ENCODE measurements at regions not wholly inside any gene's neighbourhood (a gene's known extent, or its start where the extent isn't known, plus 50 kb on each side); places are given as distances from the start of the nearest gene placed in this dataset.
"Not testable (repeated sequence)": the region's sequence is repeated elsewhere in the genome, so short reads cannot be mapped to it uniquely, and the experiment has no call there.

DNA sequence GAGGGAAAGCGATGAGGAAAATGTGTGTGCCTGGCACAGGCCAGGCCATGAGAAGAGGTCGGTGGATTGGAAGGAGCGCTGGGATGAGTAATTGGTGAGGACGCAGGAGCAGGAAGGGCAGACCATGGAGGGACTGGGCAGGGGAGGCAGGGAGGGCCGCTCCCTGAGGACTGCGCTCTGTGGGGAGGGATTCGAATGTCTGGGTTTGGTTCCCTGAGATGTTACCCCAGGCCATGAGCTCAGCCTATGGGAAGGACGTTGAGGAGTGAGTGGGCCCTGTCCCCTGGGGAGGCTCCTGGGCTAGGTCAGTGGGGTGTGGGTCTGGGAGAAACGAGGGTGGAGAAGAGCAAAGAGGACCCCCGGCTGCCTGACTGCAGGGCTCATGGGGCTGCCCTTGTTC is 415.2 kb upstream of the NPAP1 start:
- H3K36me3 ChIP-seq; H3K27me3 ChIP-seq; H3K4me3 ChIP-seq; H3K4me1 ChIP-seq; DNase-seq (ENCODE audit: low spot score in 2 of 2); H3K9me3 ChIP-seq; H3K27ac ChIP-seq: not testable (repeated sequence)
- 87% methylated on average over 5 of the region's 10 CpGs for WGBS

DNA sequence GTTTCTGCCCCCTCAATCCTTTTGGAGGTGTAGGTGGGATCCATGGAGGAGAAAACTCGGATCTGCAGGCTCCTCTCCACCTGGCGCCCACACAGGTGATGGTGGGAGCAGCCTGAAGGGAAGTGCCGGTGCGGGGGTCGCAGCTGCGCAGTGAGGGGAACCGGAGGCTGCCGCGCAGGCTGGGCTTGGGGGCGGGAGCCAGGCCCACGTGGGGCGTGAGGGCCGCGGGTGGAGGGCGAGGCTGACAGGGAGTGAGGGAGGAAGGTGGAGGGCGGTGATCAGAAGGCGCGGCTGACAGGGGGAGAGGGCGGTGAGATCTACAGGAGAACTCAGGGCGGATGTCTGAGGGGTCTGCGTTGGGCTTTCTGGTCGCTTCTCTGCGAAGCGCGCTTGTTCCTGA is 414.7 kb upstream of the NPAP1 start:
- H3K27ac ChIP-seq; H3K4me3 ChIP-seq; H3K27me3 ChIP-seq; H3K36me3 ChIP-seq; H3K4me1 ChIP-seq; DNase-seq (ENCODE audit: low spot score in 2 of 2); H3K9me3 ChIP-seq: not testable (repeated sequence)
- 23% methylated on average over 7 of the region's 25 CpGs for WGBS

DNA sequence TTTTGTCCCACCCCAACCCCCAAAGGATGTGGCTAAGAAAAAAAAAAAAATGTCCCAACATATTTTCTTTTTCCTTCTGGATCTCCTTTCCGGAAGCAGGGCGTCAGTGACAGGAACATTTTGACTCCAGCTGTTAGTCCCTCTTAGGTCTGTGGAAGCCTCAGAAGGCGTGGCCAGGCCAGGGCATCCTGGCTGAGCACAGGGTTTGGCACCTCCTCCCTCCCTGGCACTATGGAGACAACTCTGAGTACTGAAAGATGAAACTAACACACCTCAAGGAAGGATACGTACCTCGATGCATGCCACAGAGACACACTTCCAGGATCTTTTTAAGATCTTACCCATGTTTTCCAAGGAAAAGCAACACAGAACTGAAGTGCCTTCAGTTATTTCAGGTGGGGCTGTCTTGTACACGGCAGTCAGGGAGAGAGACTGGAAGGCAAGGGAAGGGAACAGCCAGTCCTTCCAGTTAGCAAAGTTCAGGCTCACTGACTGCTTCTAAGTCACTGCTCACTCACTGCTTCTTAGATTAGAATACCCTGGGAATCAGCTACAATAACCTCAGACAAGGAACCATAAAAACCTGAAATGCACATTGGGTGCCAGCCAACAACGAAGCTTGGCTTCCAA is 406.9 kb upstream of the NPAP1 start:
- not testable (repeated sequence) for H3K4me1 ChIP-seq; H3K27ac ChIP-seq; H3K9me3 ChIP-seq; H3K27me3 ChIP-seq; H3K36me3 ChIP-seq; H3K4me3 ChIP-seq; DNase-seq (ENCODE audit: low spot score in 2 of 2)
- WGBS, result 7% methylated on average over 3 of the region's 7 CpGs

DNA sequence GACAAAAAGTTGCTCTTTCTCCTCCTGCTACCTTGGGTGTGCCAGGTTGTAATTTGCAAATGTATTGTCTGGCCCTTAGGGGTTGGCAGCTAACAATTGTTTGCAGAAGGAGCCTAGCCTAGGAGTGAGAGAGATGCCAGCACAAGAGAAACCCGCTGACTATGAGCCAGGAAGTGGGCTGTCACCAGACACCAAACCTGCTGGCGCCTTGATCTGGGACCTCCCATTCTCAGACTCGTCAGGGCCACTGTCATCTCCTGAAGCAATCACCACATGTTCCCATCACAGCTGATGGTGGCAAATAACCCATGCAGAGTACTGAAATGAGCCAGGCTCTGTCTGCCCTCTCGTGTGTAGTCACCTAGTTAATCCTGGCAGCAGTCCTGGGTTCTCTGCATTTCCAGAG is 406.4 kb upstream of the NPAP1 start:
- no peaks in the 10 kb centered on the region for H3K4me1 ChIP-seq
- no peak for TF ChIP-seq POLR2AphosphoS5 (IDR thresholded peaks at IDR 0.05)
- TF ChIP-seq EP300 (IDR thresholded peaks at IDR 0.05), result no peak
- TF ChIP-seq, protein P1, sequence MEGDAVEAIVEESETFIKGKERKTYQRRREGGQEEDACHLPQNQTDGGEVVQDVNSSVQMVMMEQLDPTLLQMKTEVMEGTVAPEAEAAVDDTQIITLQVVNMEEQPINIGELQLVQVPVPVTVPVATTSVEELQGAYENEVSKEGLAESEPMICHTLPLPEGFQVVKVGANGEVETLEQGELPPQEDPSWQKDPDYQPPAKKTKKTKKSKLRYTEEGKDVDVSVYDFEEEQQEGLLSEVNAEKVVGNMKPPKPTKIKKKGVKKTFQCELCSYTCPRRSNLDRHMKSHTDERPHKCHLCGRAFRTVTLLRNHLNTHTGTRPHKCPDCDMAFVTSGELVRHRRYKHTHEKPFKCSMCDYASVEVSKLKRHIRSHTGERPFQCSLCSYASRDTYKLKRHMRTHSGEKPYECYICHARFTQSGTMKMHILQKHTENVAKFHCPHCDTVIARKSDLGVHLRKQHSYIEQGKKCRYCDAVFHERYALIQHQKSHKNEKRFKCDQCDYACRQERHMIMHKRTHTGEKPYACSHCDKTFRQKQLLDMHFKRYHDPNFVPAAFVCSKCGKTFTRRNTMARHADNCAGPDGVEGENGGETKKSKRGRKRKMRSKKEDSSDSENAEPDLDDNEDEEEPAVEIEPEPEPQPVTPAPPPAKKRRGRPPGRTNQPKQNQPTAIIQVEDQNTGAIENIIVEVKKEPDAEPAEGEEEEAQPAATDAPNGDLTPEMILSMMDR (IDR thresholded peaks at IDR 0.05), result no peak
- TF ChIP-seq POLR2A (IDR thresholded peaks at IDR 0.05), result no peak
- DNase-seq (ENCODE audit: low spot score in 2 of 2), result no peak
- H3K36me3 ChIP-seq, result no peaks in the 10 kb centered on the region
- no peak overlapping the region for H3K4me3 ChIP-seq
- 49% methylated on average over 2 of the region's 4 CpGs for WGBS
- no peaks in the 10 kb centered on the region for H3K9me3 ChIP-seq
- no peak overlapping the region for H3K27ac ChIP-seq
- no peaks in the 10 kb centered on the region for H3K27me3 ChIP-seq

DNA sequence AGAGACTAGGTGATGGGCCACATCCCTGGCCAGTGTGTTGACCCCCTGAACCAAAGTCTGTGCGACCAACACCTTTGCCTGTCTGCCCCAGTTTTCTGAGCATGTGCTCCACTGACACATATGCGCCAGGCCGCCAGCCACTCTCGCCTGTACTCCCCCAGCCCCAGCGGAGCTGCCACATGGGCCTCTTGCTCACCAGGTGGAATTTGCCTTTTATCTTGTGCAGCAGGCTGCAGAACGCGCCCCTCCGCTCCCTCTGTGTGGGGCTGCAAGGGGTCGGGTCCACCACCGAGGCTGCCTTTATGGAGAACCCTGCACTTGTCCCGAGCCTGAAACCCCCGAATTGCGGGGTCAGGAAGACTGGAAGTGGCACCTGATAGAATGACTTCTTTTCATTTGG is 405.7 kb upstream of the NPAP1 start:
- H3K4me3 ChIP-seq, result no peak overlapping the region
- no peaks in the 10 kb centered on the region for H3K9me3 ChIP-seq
- H3K4me1 ChIP-seq, result no peaks in the 10 kb centered on the region
- WGBS, result 100% methylated on average over 4 of the region's 13 CpGs
- TF ChIP-seq POLR2A (IDR thresholded peaks at IDR 0.05) (no peak), EP300 (IDR thresholded peaks at IDR 0.05) (no peak), POLR2AphosphoS5 (IDR thresholded peaks at IDR 0.05) (no peak)
- TF ChIP-seq, protein P1 (IDR thresholded peaks at IDR 0.05), result no peak
- H3K27ac ChIP-seq, result no peak overlapping the region
- no peaks in the 10 kb centered on the region for H3K27me3 ChIP-seq
- H3K36me3 ChIP-seq, result no peaks in the 10 kb centered on the region
- DNase-seq (ENCODE audit: low spot score in 2 of 2), result no peak

DNA sequence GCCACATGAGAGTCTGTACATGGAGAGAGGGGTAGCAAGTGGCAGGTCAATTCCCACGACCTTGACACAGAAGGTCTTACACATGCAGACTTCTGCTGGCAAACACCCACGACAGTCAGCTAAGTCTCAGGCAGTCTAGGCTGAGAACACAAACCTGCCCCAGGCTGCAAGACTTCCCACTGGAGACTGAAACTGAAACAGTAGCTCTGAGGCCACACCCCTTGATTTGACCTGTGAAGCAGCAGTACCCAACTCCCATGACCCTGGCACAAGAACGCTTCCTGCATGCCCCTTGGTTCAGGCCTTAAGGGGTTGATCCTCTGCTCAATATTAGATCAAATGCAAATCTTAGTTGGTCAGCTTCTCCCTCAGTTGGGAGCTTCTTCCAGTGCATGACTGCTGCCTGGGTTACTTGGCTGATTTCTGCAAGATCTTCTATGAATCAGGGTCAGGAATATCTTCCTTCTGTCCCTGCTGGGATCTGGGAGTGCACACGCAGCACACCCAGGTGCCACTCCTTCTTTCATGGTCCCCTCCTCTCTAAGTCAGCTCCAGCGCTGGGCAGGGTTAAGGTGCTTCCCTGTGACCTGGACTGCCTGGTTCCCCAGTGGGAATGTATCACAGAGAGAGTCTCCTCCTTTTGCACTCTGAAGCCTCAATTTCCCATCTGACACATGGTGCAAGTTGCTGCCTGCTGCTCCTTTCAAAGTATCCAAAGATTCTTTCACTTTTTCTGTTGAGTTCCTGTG is 403.9 kb upstream of the NPAP1 start:
- 83% methylated on average over 1 of the region's 5 CpGs for WGBS
- not testable (repeated sequence) for DNase-seq (ENCODE audit: low spot score in 2 of 2)

DNA sequence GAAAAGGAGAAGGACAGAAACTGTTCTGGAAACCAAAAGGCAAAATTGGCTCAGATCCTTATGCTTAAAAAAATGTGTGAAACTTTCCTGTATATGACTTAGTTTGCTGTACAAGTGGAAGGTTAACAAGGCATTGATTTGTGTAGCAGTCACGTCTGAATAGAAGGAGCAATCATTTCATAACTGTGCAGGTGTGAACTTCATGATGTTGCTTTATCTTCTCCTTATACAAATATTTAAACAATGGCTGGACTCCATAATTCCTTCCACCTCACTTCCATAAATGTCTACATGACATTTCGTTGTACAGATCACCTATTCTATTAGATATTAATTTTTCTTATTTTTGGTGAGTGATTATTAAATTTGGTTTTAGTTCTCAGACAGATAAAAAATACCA is 382.7 kb upstream of the NPAP1 start:
- TF ChIP-seq EP300 (IDR thresholded peaks at IDR 0.05), result no peak
- TF ChIP-seq POLR2A (IDR thresholded peaks at IDR 0.05), result no peak
- no peak for TF ChIP-seq POLR2AphosphoS5 (IDR thresholded peaks at IDR 0.05)
- TF ChIP-seq, protein P1 (IDR thresholded peaks at IDR 0.05), result no peak
- H3K27ac ChIP-seq, result no peak overlapping the region
- H3K4me1 ChIP-seq, result no peaks in the 10 kb centered on the region
- no peaks in the 10 kb centered on the region for H3K27me3 ChIP-seq
- H3K36me3 ChIP-seq, result no peaks in the 10 kb centered on the region
- WGBS, result 73% methylated on average over 2 of the region's 2 CpGs
- no peak for DNase-seq (ENCODE audit: low spot score in 2 of 2)
- no peak overlapping the region for H3K4me3 ChIP-seq
- no peaks in the 10 kb centered on the region for H3K9me3 ChIP-seq

More for the DNA sequence above, 403.9 kb upstream of the NPAP1 start:
- not testable (repeated sequence) for H3K27ac ChIP-seq, H3K27me3 ChIP-seq, H3K36me3 ChIP-seq, H3K4me1 ChIP-seq, H3K9me3 ChIP-seq, H3K4me3 ChIP-seq

DNA sequence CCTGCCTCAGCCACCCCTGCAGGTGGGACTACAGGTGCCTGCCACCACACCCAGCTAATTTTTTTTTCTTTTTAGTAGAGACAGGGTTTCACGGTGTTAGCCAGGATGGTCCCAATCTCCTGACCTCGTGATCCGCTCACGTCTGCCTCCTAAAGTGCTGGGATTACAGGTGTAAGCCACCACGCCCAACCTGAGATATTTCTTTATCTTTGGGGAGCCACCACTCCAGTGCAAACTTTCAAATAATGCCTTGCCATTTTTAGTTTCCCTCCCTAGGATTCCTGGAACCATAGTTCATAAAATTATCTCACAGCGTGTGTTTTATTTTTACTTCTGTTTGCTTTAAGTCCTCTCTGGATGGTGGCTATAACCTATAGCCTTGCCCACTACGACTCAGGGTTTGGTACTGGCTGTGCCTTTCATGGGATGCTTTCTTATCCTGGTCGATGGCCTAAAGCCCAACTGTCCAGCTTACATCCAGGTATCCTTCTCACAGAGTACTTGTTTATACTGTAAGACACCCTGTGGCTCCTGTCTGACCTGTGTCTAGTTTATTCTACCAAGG is 374.7 kb upstream of the NPAP1 start:
- 69% methylated on average over 8 of the region's 8 CpGs for WGBS
- H3K4me3 ChIP-seq; H3K36me3 ChIP-seq; H3K9me3 ChIP-seq; H3K4me1 ChIP-seq; DNase-seq (ENCODE audit: low spot score in 2 of 2); H3K27ac ChIP-seq; H3K27me3 ChIP-seq: not testable (repeated sequence)

DNA sequence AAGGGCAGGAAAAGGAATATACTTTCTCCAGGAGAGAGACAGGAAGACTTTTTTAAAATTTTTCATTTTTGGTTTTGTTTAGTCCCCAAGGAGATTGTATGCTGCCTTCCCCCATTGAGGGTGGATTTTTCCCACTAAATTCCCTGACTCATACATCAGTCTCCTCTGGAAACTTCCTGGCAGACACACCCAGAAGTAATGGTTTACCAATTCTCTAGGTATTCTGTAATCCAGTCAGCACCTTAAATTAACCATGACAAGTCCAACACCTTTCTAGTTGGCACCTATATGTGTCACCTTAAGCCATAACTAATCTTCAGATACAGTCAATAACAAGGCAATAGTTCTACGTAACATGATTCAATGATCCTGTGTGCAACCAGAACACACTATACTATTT is 373.6 kb upstream of the NPAP1 start:
- H3K36me3 ChIP-seq; H3K4me3 ChIP-seq; H3K27ac ChIP-seq; H3K4me1 ChIP-seq; H3K9me3 ChIP-seq; DNase-seq (ENCODE audit: low spot score in 2 of 2); H3K27me3 ChIP-seq: not testable (repeated sequence)
- WGBS, result 86% methylated on average over 1 of the region's 1 CpG

DNA sequence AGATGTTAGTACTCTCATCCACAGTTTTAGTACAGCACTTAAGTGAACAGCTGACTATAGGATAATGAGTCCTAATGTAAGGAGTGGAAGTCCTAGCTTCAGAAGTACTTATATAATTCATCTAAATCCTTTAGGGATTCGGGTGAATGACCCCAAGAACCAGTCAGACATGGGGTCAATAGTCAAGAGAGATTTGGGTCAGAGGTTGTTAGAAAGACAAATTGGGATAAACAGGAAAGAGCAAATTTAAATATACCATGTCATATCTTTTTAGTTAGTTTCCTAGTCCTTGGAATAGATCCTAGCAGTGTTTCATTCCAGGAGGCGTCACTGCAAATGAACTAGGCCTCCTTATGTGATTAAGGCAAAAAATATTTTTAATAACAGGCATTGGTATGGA is 370.8 kb upstream of the NPAP1 start:
- H3K36me3 ChIP-seq; H3K4me1 ChIP-seq; H3K27ac ChIP-seq; H3K27me3 ChIP-seq; H3K9me3 ChIP-seq; DNase-seq (ENCODE audit: low spot score in 2 of 2); H3K4me3 ChIP-seq: not testable (repeated sequence)
- WGBS, result 68% methylated on average over 2 of the region's 2 CpGs
